ENCODE measurements at regions not wholly inside any gene's neighbourhood (a gene's known extent, or its start where the extent isn't known, plus 50 kb on each side); places are given as distances from the start of the nearest gene placed in this dataset.

- Histone ChIP-seq H3K27me3 (ENCODE audit: control insufficient read depth in 2 of 2, insufficient read depth in 2 of 2, low read length in 2 of 2) (no peaks in the 10 kb centered on the region), H3K9me1 (replicated peaks; ENCODE audit: control insufficient read depth, extremely low read depth, insufficient read depth, low read length) (no peaks in the 10 kb centered on the region), H3K79me2 (ENCODE audit: control insufficient read depth, insufficient read depth, low read length) (no peaks in the 10 kb centered on the region), H3K9ac (replicated peaks; ENCODE audit: extremely low read depth, insufficient read depth, low read length) (no peak overlapping the region), H2AFZ (ENCODE audit: low read depth, low read length) (no peak overlapping the region), H3K4me2 (ENCODE audit: insufficient read depth, low read length) (no peak overlapping the region), H3K4me3 (replicated peaks in 1 of 3; ENCODE audit: insufficient read depth in 1 of 3, low read depth in 1 of 3, low read length in 3 of 3) (no peak overlapping the region), H3K4me1 (ENCODE audit: control insufficient read depth, extremely low read depth, insufficient read depth, low read length) (no peaks in the 10 kb centered on the region), H3K9me3 (replicated peaks; ENCODE audit: control insufficient read depth, insufficient read depth, low read length) (peaks cover 2% of the 10 kb centered on the region), H3K36me3 (ENCODE audit: control insufficient read depth in 2 of 2, extremely low read depth in 1 of 2, insufficient read depth in 2 of 2, low read length in 2 of 2) (no peaks in the 10 kb centered on the region), H3K27ac (ENCODE audit: insufficient read depth, low read depth, low read length) (no peak overlapping the region), H4K20me1 (replicated peaks; ENCODE audit: control insufficient read depth, extremely low read depth, insufficient read depth, low read length) (no peaks in the 10 kb centered on the region)
- ChIA-PET CTCF (no interaction called here), POLR2A (no interaction called here)
- intact Hi-C loops (cut with micrococcal nuclease), result no loop called here
- dilution Hi-C loops (cut with MboI; ENCODE audit: extremely low pct_ligation_motif_present, low sequenced_read_pairs), result no loop called here
- no peak for TF ChIP-seq MAX (IDR thresholded peaks at IDR 0.05; ENCODE audit: insufficient read depth, insufficient read length)
- TF ChIP-seq FOS (IDR thresholded peaks at IDR 0.05; ENCODE audit: borderline replicate concordance, insufficient read depth, low read length), result no peak
- no peak for TF ChIP-seq POLR2A (IDR thresholded peaks at IDR 0.05; ENCODE audit: low read depth, low read length)
- TF ChIP-seq GATA2 (IDR thresholded peaks at IDR 0.05; ENCODE audit: insufficient read depth, insufficient read length, low read depth, low read length), result no peak
- no peak for TF ChIP-seq POLR2AphosphoS5 (IDR thresholded peaks at IDR 0.05; ENCODE audit: insufficient read depth, low read depth, low read length)
- no peak for TF ChIP-seq MYC (IDR thresholded peaks at IDR 0.05; ENCODE audit: low read depth, low read length)
- TF ChIP-seq CTCF (IDR thresholded peaks at IDR 0.05; ENCODE audit: extremely low read depth in 1 of 2, insufficient read depth in 1 of 2, low read depth in 1 of 2, low read length in 2 of 2), result no peak
- TF ChIP-seq JUN (IDR thresholded peaks at IDR 0.05; ENCODE audit: borderline replicate concordance, insufficient read depth, insufficient read length, low read depth), result no peak
- no peak for TF ChIP-seq EZH2 (IDR thresholded peaks at IDR 0.05; ENCODE audit: borderline replicate concordance, low read depth, low read length, severe bottlenecking)
- BruUV-seq (replicated peaks), result no TSS peak
- FAIRE-seq, result no peak
- DNase-seq (ENCODE audit: low read depth, low spot score), result no peak
Measured at GRCh38 chr6:114945392-114945791, 602.6 kb upstream of the HS3ST5 start.
